H1 (cell line): ENCODE measurements at regions not wholly inside any gene's neighbourhood (a gene's known extent, or its start where the extent isn't known, plus 50 kb on each side); places are given as distances from the start of the nearest gene placed in this dataset.

Source experiments
- CTCF ChIA-PET: fragments of 300-600 bp; sonication (Branson Sonifier 250); formaldehyde crosslinking; loops from one replicate; lab custom pipeline; 2021; ENCODE audit not compliant: partially characterized antibody; lab: Charles Lee
- POLR2A ChIA-PET: fragments of 300-600 bp; sonication (Branson Sonifier 250); formaldehyde crosslinking; loops from one replicate; lab custom pipeline; 2021; ENCODE audit warnings: inconsistent platforms; ENCODE audit not compliant: partially characterized antibody; lab: Charles Lee
- DNase-seq, 2 experiments: peaks; one replicate each; pipeline versions ENCODE4 v3.0.0 to v3.0.0-alpha.2; 2010 to 2022; ENCODE audit warnings: low spot score in 2 of 2, low read depth in 1 of 2, mixed read lengths in 1 of 2
- FAIRE-seq: peaks from 2 replicates; lab custom pipeline; 2011; peaks lifted over from hg19 to GRCh38; lab: Jason Lieb, UNC
- H2AFZ ChIP-seq: 2 replicates; pipeline ENCODE4 v1.8.1; 2012; ENCODE audit warnings: low read length, inconsistent platforms
- H2AK5ac ChIP-seq: 2 replicates; pipeline ENCODE4 v1.6.1; 2013; ENCODE audit warnings: low read depth, low read length
- H2BK120ac ChIP-seq: replicated peaks from 2 replicates; pipeline ENCODE3; 2013; ENCODE audit warnings: low read depth, low read length, inconsistent platforms
- H2BK12ac ChIP-seq: 2 replicates; pipeline ENCODE4 v1.6.1; 2013; ENCODE audit warnings: low read depth, low read length
- H2BK15ac ChIP-seq: 2 replicates; pipeline ENCODE4 v1.6.1; 2013; ENCODE audit warnings: low read length
- H2BK20ac ChIP-seq: 2 replicates; pipeline ENCODE4 v1.6.1; 2013; ENCODE audit warnings: low read length
- H2BK5ac ChIP-seq: 2 replicates; pipeline ENCODE4 v1.6.1; 2013; ENCODE audit warnings: low read depth, low read length
- H3K14ac ChIP-seq: 2 replicates; pipeline ENCODE4 v1.6.1; 2013; ENCODE audit warnings: inconsistent platforms; ENCODE audit not compliant: insufficient read length
- H3K18ac ChIP-seq: 2 replicates; pipeline ENCODE4 v1.6.1; 2013; ENCODE audit warnings: low read length; ENCODE audit errors: extremely low read depth
- H3K23ac ChIP-seq: 2 replicates; pipeline ENCODE4 v1.6.1; 2013; ENCODE audit warnings: inconsistent platforms; ENCODE audit not compliant: insufficient read length
- H3K23me2 ChIP-seq: 2 replicates; pipeline ENCODE4 v1.6.1; 2013; ENCODE audit warnings: low read depth, low read length
- H3K27ac ChIP-seq: 2 replicates; pipeline ENCODE4 v1.6.1; 2011; ENCODE audit warnings: low read depth, low read length, inconsistent platforms
- H3K27me3 ChIP-seq, 4 experiments: replicated peaks in 1 of 4; 1 replicate in 1 of 4; 2 replicates in 3 of 4; pipeline versions ENCODE4 v1.6.1 to v1.8.1; 2011 to 2013; ENCODE audit warnings: low read length in 3 of 4, mild to moderate bottlenecking in 3 of 4, inconsistent platforms in 2 of 4, mixed read lengths in 2 of 4, moderate library complexity in 1 of 4; ENCODE audit not compliant: control insufficient read depth in 3 of 4, insufficient read depth in 3 of 4; ENCODE audit errors: extremely low read depth in 1 of 4
- H3K36me3 ChIP-seq, 4 experiments: 2 replicates each; pipeline versions ENCODE4 v1.6.1 to v1.8.1; 2011 to 2013; ENCODE audit warnings: mild to moderate bottlenecking in 4 of 4, low read length in 3 of 4, moderate library complexity in 2 of 4, control low read depth in 1 of 4, inconsistent platforms in 1 of 4; ENCODE audit not compliant: insufficient read depth in 4 of 4, control insufficient read depth in 2 of 4
- H3K4ac ChIP-seq: replicated peaks from 2 replicates; pipeline ENCODE3; 2013; ENCODE audit warnings: low read length, low read depth, mixed read lengths, inconsistent platforms; ENCODE audit not compliant: insufficient read length
- H3K4me1 ChIP-seq, 4 experiments: replicated peaks in 1 of 4; 1 replicate in 1 of 4; 2 replicates in 3 of 4; pipeline versions ENCODE4 v1.6.1 to v1.8.1; 2011 to 2013; ENCODE audit warnings: low read length in 3 of 4, inconsistent platforms in 2 of 4, mixed read lengths in 1 of 4; ENCODE audit not compliant: insufficient read depth in 4 of 4, control insufficient read depth in 3 of 4
- H3K4me2 ChIP-seq, 2 experiments: 2 replicates each; pipeline versions ENCODE4 v1.6.1 to v1.8.1; 2011 to 2013; ENCODE audit warnings: low read depth in 2 of 2, low read length in 2 of 2, control low read depth in 1 of 2, inconsistent platforms in 1 of 2, mild to moderate bottlenecking in 1 of 2; ENCODE audit not compliant: insufficient read depth in 1 of 2
- H3K4me3 ChIP-seq, 4 experiments: fragments of 200-600, 300-600 bp in 1 of 4; sonication (generic), shearing (Covaris generic), sonication (Bioruptor Twin) in 1 of 4; 2 replicates each; pipeline versions ENCODE4 v1.5.1 to v1.8.1; 2011 to 2016; ENCODE audit warnings: low read length in 4 of 4, low read depth in 3 of 4, control low read depth in 2 of 4, inconsistent platforms in 2 of 4, mild to moderate bottlenecking in 2 of 4, mixed read lengths in 1 of 4, moderate library complexity in 1 of 4; ENCODE audit not compliant: insufficient read depth in 2 of 4; ENCODE audit errors: extremely low read depth in 1 of 4
- H3K56ac ChIP-seq: replicated peaks from 2 replicates; pipeline ENCODE3; 2013; ENCODE audit warnings: low read depth, mild to moderate bottlenecking, mixed read lengths, low read length, inconsistent platforms; ENCODE audit not compliant: insufficient read length
- H3K79me1 ChIP-seq: 2 replicates; pipeline ENCODE4 v1.6.1; 2013; ENCODE audit warnings: low read depth, low read length, control low read depth
- H3K79me2 ChIP-seq, 2 experiments: 2 replicates each; pipeline versions ENCODE4 v1.6.1 to v1.8.1; 2012 to 2013; ENCODE audit warnings: low read length in 2 of 2, mild to moderate bottlenecking in 2 of 2, inconsistent platforms in 1 of 2; ENCODE audit not compliant: insufficient read depth in 2 of 2, control insufficient read depth in 1 of 2
- H3K9ac ChIP-seq, 4 experiments: replicated peaks in 1 of 4; 1 replicate in 1 of 4; 2 replicates in 3 of 4; pipeline versions ENCODE4 v1.6.1 to v1.8.1; 2011 to 2013; ENCODE audit warnings: low read depth in 3 of 4, low read length in 3 of 4, control low read depth in 2 of 4, mild to moderate bottlenecking in 2 of 4, moderate library complexity in 2 of 4, inconsistent platforms in 1 of 4; ENCODE audit errors: extremely low read depth in 1 of 4
- H3K9me3 ChIP-seq, 2 experiments: 2 replicates each; pipeline versions ENCODE4 v1.6.1 to v1.8.1; 2012 to 2013; ENCODE audit warnings: mild to moderate bottlenecking in 2 of 2, moderate library complexity in 2 of 2, control low read depth in 1 of 2, inconsistent platforms in 1 of 2, low read depth in 1 of 2, low read length in 1 of 2, mixed read lengths in 1 of 2; ENCODE audit not compliant: insufficient read depth in 2 of 2
- H4K20me1 ChIP-seq, 2 experiments: replicated peaks in 1 of 2; 2 replicates each; pipeline versions ENCODE3 to v1.8.1; 2011 to 2013; ENCODE audit warnings: inconsistent platforms in 2 of 2, low read length in 2 of 2, mild to moderate bottlenecking in 1 of 2; ENCODE audit not compliant: insufficient read depth in 2 of 2, control insufficient read depth in 1 of 2
- H4K5ac ChIP-seq: 2 replicates; pipeline ENCODE4 v1.6.1; 2013; ENCODE audit warnings: low read length, low read depth, mixed read lengths, inconsistent platforms; ENCODE audit not compliant: insufficient read length
- H4K8ac ChIP-seq: 2 replicates; pipeline ENCODE4 v1.8.0; 2013; ENCODE audit warnings: mild to moderate bottlenecking, moderate library complexity, low read length, inconsistent platforms; ENCODE audit not compliant: insufficient read depth; ENCODE audit errors: extremely low read depth
- H4K91ac ChIP-seq: replicated peaks from 2 replicates; pipeline ENCODE3; 2013; ENCODE audit warnings: low read length, mixed read lengths, inconsistent platforms; ENCODE audit not compliant: insufficient read length
- MAFK ChIP-seq: IDR thresholded peaks from 2 replicates; pipeline ENCODE4 v1.6.1; 2012; ENCODE audit warnings: low read depth, mild to moderate bottlenecking, improper control_type of control experiment, low read length
- NRF1 ChIP-seq: IDR thresholded peaks from 2 replicates; pipeline ENCODE4 v1.6.1; 2011; ENCODE audit warnings: mild to moderate bottlenecking, low read depth, low read length, improper control_type of control experiment
- TAF1 ChIP-seq: IDR thresholded peaks from 2 replicates; pipeline ENCODE4 v1.6.1; 2011; ENCODE audit warnings: mild to moderate bottlenecking, low read depth, low read length

DNA sequence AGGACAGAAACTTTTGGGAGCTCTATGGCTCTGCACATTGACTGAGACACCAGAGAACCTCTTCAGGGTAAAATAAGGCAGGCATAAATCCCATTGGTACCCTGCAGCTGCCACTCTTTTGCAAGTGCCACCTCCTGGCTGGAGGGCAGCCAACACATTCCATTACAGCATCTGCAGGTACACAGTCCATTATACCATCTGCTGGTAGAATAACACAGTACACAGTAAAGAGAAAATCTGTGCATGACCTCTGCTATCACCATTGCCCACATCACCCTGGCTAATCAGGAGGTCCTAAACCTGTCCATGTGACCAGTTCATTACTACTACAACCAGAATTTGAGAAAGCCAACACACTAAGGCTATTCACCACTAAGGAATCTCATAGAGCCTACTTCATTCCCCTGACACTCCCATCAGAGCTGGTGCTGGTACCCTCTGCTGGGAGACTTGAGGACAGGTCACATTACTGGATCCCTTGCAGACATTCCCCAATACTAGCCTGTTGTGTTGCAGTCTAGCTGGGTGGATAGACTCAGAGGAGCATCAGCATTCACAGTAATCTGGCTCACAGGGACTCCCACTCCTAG lies 176.2 kb upstream of the TACR3 start:
- no peaks in the 10 kb centered on the region for H4K20me1 ChIP-seq
- H3K27me3 ChIP-seq: no peaks in the 10 kb centered on the region
- H3K4me2 ChIP-seq: no peak overlapping the region
- no peak overlapping the region for H3K14ac ChIP-seq
- no peak overlapping the region for H3K56ac ChIP-seq
- CTCF ChIA-PET: interaction anchor here (0.7 to 2.1 kb wide), 2 partner anchors 11 to 13 kb away, joined by 3 to 4 read pairs; no protein-coding TSS in a partner anchor
- no peak overlapping the region for H3K9ac ChIP-seq
- no peak overlapping the region for H3K4me3 ChIP-seq
- no peak overlapping the region for H4K5ac ChIP-seq
- H3K36me3 ChIP-seq: no peaks in the 10 kb centered on the region
- no peak for TF ChIP-seq TAF1
- no peak for TF ChIP-seq MAFK
- no peak for TF ChIP-seq NRF1
- TF ChIP-seq, all 59 proteins: peak for 0
- Histone ChIP-seq H2BK20ac (no peak overlapping the region), H2BK5ac (no peak overlapping the region), H3K79me2 (no peaks in the 10 kb centered on the region), H4K91ac (no peak overlapping the region), H3K27ac (no peak overlapping the region), H3K4me1 (no peaks in the 10 kb centered on the region), H2BK120ac (no peak overlapping the region), H3K23me2 (no peaks in the 10 kb centered on the region), H4K8ac (no peak overlapping the region), H2AK5ac (no peak overlapping the region), H2BK12ac (no peak overlapping the region), H3K9me3 (no peaks in the 10 kb centered on the region), H3K23ac (no peak overlapping the region), H3K79me1 (no peaks in the 10 kb centered on the region), H3K18ac (no peak overlapping the region), H2BK15ac (no peak overlapping the region), H3K4ac (no peak overlapping the region), H2AFZ (no peak overlapping the region)
- DNase-seq: no peak
- POLR2A ChIA-PET: no interaction called here
- FAIRE-seq: no peak
